Activated CD4-positive, alpha-beta T cell treated with anti-CD3 and anti-CD28 coated beads for 48 hours (primary cell): ENCODE measurements at regions not wholly inside any gene's neighbourhood (a gene's known extent, or its start where the extent isn't known, plus 50 kb on each side); places are given as distances from the start of the nearest gene placed in this dataset.
"Not testable (repeated sequence)": the region's sequence is repeated elsewhere in the genome, so short reads cannot be mapped to it uniquely, and the experiment has no call there.

Source experiments
- DNase-seq: peaks from one replicate; pipeline ENCODE4 v3.0.0-alpha.2; 2020

- DNase-seq: no peak
Observed at GRCh38 chr14:40463886-40464285, 1031.7 kb upstream of the FBXO33 start.

- DNase-seq: no peak
Observed at GRCh38 chr14:40452674-40453073, 1020.4 kb upstream of the FBXO33 start.

GRCh38 chr14:40447017-40447416, 1014.8 kb upstream of the FBXO33 start:
- no peak for DNase-seq

GRCh38 chr14:40445020-40445419, 1012.8 kb upstream of the FBXO33 start:
- no peak for DNase-seq

- DNase-seq: no peak
Observed at GRCh38 chr14:40436551-40436950, 1004.3 kb upstream of the FBXO33 start.

GRCh38 chr14:40417777-40418401, 985.7 kb upstream of the FBXO33 start:
- DNase-seq: peak; percentile 11

DNA sequence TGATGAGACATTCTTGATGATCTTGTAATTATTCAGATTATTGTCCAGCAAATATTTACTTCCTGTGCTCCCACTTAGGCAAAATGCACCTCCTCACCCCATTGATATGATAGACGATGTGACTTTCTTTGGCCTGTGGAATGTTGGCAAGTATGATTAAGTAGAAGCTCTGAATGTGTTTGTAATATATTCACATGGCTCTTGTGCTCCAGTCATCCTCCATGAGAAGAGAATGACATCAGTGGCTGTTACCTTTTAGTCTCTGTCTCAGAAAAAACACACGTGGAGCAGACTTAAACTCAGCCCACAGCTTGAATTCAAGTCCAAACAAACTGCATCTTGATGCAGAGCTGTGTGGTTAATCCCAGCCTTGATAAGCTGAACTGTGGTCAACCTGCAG, 984.3 kb upstream of the FBXO33 start:
- DNase-seq: no peak

- no peak for DNase-seq
Observed at GRCh38 chr14:40414386-40414785, 982.2 kb upstream of the FBXO33 start.

GRCh38 chr14:40413136-40413535, 980.9 kb upstream of the FBXO33 start:
- no peak for DNase-seq

DNA sequence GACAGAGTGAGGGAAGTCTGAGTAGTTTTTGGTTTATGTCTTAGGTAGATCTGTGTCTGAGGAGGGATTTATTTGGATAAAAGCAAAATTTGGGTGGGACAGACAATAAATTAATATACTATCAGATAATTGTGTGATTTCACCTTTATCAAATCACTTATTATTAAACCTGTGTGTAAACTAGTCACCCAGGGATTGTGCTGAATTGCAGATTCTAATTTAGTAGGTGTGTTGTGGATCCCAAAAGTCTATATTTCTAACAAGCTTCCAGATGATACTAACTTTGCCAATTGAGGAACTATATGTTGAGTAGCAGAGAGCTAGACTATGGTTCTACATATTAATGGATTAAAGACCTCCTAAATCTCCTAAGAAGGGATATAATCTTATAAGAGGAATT, 978.5 kb upstream of the FBXO33 start:
- no peak for DNase-seq

- no peak for DNase-seq
Observed at GRCh38 chr14:40402957-40403356, 970.7 kb upstream of the FBXO33 start.

- no peak for DNase-seq
Observed at GRCh38 chr14:40398981-40399380, 966.7 kb upstream of the FBXO33 start.

DNA sequence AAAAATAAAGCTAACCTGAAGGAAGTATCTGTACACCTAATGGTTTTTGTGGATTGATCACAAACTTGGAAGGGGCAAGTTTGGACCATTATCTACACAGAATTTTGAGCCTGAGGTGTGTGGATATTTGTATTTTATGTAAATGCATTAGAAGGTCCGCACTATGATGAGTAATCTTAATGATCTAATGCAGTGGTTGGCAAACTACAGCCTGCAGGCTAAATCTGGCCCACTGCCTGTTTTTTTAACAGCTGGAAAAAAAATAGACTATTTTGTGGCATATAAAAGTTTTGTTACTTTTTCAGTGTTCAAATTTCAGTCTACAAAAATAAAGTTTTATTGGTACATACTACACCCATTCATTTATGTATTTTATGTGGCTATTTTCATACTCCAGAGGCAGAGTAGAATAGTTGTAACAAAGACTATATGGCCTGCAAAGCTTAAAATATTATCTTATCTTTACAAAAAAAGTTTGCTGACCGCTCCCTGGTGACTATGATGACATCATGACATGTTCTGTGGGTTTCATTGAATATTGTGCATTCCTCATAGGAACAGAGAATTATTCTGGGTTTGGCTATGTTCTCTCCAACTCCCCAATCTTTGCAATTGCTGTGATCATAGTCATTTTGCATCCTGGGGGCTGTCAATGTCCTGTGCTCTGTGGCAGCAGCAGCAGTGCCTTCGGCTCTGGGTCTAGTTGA, 962.6 kb upstream of the FBXO33 start:
- DNase-seq: no peak

GRCh38 chr14:40393143-40393542, 960.9 kb upstream of the FBXO33 start:
- DNase-seq: no peak

DNA sequence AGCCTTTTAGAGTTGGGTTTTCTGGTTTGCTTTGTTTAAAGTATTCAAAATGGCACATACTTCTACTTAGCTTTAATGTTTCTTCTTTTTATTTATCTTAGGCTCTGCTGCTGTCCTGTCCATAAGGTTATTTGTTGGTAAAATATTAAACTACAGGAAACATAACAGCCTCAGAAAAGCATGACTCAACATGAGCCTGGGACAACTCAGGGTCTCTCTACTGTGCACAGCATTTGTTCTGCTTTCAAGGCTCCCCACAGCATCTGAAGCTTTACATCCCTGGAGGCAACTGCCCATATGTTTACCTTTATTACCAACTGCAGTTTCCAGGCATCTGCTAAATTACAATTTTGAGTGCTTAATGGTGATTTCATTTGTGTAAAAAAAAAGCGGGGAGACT, 954.2 kb upstream of the FBXO33 start:
- DNase-seq: no peak

GRCh38 chr14:40374221-40374620, 942.0 kb upstream of the FBXO33 start:
- no peak for DNase-seq

GRCh38 chr14:40371011-40371410, 938.8 kb upstream of the FBXO33 start:
- no peak for DNase-seq

DNA sequence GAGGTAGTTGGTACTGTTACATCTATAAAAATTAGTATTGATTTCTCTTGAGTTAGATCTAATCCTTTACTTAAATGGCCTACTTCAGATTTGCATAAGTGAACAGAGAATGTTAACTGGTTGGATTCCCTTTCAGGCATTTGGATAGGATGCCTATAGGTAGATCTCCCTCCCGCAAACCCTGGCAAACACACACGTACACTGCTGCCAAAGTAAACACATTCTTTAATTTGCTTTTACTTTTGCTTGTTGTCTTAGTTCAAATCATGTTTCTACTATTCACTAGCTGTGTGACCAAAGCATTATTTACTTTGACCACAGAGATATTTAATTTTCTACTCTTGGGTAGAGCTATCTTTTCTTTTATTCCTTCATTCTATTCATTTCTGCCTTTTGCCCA, 936.1 kb upstream of the FBXO33 start:
- no peak for DNase-seq

- no peak for DNase-seq
Observed at GRCh38 chr14:40367717-40368116, 935.5 kb upstream of the FBXO33 start.

- no peak for DNase-seq
Observed at GRCh38 chr14:40365305-40365704, 933.1 kb upstream of the FBXO33 start.

DNA sequence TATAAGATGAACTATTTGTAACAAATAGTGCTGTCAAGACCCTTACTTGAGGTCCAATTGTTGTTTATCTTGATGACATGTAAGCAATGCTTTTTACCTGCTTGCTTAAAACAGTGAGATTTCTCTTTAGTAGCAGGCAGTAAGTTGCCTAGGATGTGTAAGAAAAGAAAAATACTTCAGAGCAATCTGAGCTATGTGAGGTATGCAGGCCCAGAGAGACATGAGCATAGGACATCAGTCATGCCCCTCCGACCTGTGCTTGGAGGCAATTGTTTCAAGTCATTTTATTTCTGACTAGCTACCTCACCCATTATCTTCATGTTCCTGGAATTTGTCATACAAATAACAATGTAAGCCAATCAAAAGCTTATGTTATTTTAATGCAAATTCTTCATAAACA, 930.6 kb upstream of the FBXO33 start:
- no peak for DNase-seq

- no peak for DNase-seq
Observed at GRCh38 chr14:40354754-40355153, 922.5 kb upstream of the FBXO33 start.

DNA sequence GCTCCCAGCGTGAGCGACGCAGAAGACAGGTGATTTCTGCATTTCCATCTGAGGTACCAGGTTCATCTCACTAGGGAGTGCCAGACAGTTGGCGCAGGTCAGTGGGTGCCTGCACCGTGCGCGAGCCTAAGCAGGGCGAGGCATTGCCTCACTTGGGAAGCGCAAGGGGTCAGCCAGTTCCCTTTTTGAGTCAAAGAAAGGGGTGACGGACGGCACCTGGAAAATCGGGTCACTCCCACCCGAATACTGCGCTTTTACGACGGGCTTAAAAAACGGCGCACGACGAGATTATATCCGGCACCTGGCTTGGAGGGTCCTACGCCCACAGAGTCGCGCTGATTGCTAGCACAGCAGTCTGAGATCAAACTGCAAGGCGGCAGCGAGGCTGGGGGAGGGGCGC, 915.9 kb upstream of the FBXO33 start:
- not testable (repeated sequence) for DNase-seq

DNA sequence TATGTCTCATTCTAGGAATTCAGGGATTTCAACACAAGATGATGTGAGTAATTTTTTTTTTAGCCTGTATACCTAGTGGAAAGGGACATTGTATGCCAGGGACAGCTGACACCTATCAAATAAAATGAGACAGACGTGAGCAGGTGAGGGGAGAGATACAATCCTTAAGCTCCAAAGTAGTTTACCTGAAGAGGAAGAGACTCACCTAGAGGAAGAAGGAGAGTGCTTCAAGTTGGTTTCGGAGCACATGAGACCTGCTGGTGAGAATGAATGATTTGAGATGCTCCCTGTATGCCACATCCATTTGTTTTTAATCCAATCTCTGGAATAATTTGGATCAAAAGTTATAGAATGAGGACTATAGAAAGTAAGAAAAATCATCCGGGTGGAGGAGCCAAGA, 915.4 kb upstream of the FBXO33 start:
- DNase-seq: no peak

- no peak for DNase-seq
Observed at GRCh38 chr14:40346275-40346674, 914.0 kb upstream of the FBXO33 start.
